NCI-H1417 treated with DMSO at 0.1 percent for 48 hours (cell line): ENCODE measurements at regions not wholly inside any gene's neighbourhood (a gene's known extent, or its start where the extent isn't known, plus 50 kb on each side); places are given as distances from the start of the nearest gene placed in this dataset.
A peak's percentile ranks its signal among the peaks of the same experiment; 100 is the strongest.
"Not testable (repeated sequence)": the region's sequence is repeated elsewhere in the genome, so short reads cannot be mapped to it uniquely, and the experiment has no call there.

Experiments used
- DNase-seq: peaks from one replicate; lab custom pipeline; 2025; lab: John Stamatoyannopoulos, UW

DNA sequence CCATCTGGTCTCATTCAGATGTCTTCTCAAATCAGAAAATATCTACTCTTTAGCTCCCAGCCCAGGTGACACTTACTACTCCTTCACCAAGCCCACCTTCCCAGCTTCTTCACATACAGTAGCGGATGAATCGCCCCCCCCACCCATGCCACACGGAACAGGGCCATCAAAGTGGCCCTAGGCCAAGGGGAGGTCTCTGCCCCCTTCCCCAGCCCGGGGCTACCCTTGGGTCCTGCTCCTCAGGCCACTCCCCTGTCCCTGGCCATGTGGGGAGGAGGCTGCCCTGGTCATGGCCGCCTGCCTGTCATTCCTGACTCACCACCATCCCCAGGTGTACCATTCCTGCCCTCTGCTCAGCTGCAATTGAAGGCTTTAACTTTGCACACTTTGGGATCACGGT lies 142.8 kb downstream of the NECTIN1 start:
- no peak for DNase-seq

DNA sequence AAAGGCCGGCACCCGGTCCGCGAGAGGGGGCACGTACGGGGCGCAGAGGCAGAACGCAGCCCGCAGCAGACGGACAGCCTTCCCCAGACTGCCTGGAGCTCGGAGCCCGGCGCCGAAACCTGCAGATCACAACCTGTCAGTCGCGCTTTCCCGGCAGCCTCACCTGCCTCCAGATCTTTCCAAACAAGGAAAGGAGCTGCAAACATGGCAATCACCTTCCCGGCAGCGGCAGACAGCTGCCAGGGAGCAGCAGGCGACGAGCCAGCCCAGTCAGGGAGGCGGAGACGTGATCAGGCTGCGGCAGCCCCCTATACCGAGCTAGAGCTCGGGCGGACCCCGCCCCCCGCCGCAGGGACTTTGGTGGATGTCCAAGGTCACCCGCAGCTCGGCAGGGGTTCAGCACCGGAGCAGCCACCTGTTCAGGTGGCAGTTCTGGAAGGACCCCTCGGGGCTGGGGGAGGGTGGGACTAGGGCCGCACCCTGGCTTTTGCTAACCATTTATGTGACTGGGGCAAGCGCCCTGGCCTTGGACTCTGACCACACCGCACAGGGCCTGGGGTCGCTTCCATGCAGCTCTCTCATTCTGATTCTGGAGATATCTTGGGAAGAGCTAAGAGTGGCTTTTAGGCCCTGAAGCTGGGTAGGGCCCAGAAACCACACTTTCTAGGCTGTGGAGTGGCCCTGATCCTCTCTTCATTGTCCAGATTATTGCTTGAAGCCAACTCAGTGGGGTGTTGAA lies 143.8 kb downstream of the NECTIN1 start:
- DNase-seq = no peak

DNA sequence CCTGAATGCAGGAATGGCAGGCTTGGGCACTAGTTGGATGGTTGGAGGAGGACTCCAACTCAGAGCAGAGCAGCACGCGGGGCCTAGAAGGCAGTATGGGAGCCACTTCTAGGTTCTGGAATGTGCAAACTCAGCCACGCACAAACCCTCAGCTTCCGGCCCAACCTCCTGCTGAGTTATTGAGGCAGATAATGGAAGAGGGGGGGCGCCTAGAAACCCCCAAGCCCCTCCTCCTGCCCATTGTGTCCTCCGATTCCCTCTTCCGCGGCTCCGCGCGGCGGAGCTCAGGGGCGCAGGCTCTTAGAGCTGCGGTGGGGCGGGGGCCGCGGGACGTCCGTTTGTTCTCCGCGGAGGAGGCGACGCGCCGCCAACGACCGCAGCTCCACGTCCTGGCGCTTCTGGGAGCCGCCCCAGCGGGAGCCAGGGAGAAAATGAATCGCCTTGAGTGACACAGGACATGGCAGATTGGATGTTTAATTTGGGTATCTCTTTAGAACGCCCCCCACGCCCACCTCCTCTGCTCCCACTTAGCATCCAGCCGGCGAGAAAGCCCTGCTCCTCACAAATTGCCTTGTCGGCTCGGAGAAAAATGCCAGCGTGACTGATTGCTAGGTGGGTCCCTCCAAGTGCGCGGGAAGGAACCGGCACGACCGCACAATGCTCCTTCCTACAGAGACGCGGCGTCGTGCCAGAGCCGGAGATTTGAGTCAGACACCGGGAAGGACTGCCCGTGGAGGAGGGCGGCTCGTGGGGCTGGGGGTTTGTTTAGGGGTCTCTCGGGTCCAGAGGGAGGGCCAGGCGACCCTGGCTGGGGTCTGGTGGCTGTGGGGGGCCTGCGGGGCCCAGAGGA lies 144.6 kb downstream of the NECTIN1 start:
- peak; percentile 39 for DNase-seq

DNA sequence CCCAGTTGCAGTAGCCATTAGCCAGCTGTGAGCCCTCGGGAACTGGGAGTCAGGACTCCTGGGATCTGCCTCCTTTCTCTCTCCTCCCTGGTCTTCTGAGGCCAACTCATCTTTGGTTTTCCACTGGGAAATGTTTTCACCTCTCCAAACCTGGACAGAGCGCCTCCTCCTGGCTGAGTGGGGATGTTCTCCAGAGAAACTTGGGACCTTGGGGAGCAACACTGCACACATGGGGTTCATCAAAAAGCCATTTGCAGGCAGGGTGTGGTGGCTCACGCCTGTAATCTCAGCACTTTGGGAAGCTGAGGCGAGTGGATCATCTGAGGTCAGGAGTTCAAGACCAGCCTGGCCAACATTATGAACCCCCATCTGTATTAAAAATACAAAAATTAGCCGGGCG lies 145.4 kb downstream of the NECTIN1 start:
- DNase-seq = no peak

DNA sequence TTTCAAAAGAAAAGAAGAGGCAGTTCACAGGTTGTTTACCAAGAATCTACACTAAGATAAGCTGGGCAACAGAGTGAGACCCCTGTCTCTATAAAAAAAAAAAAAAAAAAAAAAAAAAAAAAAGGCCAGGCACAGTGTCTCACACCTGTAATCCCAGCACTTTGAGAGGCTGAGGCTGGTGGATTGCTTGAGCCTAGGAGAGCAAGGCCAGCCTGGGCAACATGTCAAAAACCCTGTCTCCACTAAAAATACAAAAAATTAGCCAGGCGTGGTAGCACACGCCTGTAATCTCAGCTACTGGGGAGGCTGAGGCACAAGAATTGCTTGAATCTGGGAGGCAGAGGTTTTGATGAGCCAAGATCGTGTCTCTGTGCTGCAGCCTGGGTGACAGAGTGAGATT lies 147.6 kb downstream of the NECTIN1 start:
- DNase-seq = not testable (repeated sequence)

DNA sequence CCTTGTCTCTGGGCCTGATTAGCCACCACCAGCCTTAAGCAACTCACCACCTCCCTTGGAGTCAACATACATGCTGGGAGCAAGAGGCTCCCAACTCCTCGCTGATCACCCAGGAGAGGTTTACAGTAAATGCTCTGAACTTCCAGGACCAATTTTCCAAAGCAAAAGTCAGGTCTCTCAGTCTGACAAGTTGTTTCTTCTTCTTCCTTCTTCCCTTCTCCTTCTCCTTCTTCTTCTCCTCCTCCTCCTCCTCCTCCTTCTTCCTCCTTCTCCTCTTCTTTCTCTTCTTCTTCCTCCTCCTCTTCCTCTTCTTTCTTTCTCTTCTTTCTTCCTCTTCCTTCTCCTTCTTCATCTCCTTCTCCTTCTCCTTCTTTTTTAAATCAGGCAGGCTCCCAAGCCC lies 148.2 kb downstream of the NECTIN1 start:
- no peak for DNase-seq

DNA sequence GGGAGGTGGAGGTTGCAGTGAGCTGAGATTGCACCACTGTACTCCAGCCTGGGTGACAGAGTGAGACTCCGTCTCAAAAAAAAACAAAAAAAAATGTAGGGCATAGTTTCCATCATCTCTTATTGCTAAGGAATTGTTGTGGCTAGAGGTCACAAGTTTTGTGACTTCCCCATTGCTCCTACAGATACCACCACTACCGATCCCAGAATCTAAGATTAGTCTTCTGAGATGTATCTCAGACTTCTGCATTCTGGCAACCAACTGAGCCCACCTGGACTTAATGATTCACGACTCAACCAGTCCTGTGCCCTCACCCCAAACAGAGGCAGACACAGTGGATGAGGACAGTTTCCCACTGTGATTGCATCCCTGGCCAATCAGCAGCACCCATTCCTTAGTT lies 148.9 kb downstream of the NECTIN1 start:
- no peak for DNase-seq

DNA sequence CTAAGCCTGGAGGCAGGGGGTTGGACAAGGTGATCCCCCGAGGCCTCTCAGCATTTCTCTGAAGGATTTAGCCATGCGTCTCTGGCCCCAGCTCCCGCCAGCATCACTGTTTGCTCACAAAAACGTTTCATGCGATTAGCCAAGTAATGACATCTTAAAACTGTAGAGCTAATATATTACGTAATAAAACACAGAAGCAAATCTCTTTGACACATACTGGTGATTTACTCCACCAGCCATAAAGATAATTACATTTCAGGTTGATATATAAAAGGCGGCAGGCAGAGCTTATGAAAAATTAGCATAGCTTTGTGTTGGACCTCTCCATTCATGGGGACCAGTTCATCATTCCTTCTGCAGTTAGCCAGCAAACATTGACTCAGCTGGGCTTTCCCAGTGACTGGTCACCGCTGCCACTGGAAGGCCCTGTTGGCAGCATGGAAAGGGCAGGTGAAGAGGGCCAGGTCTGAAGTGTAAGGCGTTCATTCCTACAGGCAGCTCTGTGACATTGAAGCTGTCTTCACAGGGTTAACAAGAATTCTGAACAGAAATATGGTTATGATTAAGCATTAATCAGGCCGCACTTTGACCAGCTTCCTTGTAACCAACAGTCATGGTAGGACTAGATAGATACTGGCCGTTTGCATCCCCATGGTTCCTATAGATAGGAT lies 150.3 kb downstream of the NECTIN1 start:
- DNase-seq = peak; percentile 33

DNA sequence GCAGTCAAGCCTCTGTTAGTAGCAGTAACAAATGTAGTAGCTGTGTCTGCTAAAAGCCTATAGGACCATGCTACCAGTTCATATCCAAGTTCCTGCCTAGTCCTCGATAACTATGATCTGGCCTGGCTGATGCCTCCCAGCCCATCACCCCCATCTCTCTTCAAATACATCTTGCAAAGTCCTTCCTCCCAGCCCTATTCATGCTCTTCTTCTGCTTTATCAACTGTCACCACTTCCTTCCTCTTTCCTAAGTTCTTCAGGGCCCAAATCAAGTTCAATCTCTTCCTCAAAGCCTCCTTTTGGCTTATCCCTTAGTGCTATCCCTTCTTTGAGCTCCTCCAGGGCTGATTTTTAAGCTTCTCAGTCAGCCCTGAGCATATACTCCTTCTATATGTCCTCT lies 150.9 kb upstream of the THY1 start:
- DNase-seq = no peak

DNA sequence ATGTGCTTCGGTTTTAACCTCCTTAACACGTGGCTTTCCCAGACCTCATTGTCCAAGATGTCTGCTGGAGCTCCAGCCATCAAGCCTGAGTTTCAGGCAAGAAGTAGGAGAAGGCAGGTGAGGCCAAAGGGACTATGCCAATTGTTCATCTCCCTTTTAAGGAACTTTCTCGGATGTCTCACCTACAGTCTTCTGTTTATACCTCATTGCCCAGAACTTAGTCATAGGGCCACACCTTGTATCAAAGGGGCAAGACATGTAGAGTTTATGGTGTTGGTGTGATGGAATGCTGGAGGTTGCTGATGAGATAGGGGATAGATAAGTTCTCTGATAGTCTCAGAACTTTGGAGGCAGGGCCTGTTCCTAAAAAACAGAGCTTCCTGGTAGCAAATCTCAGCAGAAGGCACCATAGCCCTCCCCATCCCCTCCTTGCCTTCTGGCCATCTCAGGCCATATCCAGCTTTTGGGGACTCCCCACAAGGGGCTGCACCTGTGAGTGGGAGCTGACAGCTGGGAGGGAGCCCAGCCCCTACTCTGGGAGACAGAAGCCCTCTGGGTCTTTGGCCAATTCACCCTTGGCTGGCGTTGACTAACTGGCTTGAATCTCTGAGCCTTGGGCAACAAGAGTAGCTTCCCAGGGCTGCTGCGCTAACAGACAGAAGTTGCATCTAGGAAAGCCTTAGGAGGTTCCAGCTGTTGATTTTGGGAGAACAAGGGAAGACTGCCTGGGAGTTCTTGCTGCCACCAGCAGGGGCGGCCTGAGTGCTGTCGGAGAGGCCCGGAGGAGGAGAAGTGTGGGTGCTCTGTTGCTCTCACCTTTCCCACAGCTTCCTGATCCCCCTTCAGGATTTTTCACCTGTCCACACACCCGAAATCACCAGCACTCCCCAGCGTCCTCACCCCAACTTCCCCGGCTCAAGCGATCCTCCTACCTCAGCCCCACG lies 149.8 kb upstream of the THY1 start:
- DNase-seq = no peak

DNA sequence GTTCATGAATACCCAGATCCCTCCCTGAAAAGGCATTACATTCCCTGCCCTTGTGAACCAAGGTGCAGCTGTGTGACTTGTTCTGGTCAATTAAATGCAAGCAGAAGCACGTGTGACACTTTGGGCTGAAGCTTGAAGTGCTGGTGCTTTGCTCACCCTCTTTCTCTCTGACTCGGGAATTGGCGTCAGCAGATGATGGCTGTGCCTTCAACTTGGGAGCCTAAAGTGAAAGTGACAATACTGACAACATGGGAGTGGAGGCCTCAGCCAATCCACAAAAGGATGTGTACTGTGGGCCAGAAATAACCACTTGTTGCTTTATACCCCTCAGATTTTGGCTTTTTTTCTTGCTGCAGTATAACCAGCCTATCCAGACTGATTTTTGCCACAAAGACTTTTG lies 148.3 kb upstream of the THY1 start:
- no peak for DNase-seq

DNA sequence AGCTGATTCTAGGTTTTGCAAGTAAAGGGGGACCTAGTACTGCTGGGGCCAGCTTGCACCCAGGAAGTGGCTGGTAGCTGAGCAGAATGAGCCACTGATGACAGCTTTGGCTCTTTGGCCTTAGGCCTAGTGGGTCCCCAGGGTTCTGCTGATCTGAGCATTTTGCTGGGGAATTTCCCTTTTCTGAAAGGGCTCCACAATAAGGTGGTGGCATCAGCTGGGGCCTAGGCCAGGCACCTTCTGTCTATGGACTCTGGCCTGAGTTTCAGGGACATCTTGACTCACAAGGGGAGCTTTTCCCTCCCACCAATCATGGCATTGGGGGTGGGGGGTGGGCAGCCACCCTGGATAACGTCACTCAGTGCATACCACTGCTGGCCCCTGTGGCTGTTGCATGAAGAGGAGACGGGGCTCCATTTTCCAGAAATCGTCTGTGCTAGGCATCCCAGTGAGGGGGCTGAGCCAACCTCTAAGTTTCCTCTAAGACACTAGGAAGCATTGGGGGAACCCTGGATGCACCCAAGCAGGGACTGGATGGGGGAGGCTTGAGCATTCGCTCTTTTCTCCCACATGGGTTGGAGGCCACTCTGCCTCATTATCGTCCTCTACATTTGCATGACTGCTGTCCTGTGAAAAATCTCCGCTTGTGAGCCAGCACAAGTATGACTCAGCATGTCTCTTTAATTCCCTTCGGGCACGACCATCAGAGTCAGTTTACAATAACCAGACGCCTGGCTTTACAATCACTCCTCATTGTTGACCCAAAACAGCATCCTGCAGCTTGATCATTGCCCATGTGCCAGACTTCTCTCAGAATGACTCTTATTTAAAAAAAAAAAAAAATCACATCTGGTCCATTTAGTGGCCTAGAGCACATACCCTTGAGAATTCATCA lies 145.0 kb upstream of the THY1 start:
- no peak for DNase-seq

DNA sequence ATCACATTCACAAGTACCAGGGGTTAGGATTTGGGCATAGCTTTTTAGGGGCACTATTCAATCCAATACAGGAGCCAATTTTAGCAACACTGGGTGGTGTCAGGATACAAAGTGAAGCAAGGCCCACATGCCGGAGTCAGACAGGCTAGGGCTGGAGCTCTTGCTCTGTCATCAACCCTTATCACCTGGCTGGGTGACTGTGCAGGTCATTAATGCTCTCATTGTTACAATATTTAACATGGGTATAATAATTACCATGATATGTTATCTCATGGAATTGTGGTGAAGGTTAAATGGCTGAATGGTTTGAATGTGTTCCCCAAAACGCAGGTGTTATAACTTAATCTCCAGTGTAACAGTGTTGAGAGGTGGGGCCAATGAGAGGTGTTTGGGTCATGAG lies 143.3 kb upstream of the THY1 start:
- DNase-seq = no peak

DNA sequence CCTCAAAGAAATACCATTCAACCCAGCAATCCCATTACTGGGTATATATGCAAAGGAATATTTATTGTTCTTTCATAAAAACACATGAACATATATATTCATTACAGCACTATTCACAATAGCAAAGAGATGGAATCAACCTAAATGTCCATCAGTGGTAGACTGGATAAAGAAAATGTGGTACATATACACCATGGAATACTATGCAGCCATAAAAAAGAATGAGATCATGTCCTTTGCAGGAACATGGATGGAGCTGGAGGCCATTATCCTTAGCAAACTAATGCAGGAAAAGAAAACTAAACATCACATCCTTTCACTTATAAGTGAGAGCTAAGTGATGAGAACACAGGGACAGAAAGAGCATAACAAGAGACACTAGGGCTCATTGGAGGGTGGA lies 142.7 kb upstream of the THY1 start:
- not testable (repeated sequence) for DNase-seq

DNA sequence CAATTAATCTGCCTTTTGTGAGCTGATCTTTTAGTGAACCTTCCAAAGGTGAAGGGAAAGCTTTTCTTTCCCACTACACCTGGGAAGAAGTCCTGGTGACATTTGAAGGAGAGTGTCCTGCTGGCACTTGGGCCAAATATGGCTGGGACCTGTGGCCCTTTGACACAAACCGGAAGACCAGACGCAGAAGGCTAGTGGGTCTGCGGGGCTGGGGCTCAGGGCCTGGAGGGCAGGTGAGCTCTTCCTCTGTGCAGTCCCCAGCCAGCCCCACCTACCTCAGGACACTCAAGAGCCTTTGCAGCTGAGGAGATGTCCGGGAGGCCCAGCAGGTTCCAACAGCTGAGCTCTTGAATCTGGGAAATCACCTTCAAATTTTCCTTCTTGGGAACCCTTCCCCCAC lies 138.0 kb upstream of the THY1 start:
- DNase-seq = no peak

DNA sequence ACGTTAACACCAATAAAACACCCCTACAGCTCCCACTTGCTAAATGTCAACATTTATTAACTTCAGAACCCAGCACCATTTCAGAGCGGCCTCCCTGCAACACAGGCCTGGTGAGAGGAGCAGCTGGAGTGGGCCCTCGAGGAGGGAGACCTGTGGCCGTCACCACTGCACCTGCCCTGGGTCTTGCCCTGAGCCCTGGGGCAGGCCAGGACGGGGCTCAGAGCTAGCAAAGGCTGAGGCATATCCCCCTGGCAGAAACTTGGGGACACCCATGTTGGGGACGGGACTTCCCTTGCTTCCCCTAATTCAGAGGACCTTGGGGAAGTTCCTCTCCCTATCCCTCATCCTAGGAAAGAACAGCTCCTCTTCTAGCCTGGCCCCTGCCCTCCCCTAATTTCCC lies 137.3 kb upstream of the THY1 start:
- DNase-seq = no peak

DNA sequence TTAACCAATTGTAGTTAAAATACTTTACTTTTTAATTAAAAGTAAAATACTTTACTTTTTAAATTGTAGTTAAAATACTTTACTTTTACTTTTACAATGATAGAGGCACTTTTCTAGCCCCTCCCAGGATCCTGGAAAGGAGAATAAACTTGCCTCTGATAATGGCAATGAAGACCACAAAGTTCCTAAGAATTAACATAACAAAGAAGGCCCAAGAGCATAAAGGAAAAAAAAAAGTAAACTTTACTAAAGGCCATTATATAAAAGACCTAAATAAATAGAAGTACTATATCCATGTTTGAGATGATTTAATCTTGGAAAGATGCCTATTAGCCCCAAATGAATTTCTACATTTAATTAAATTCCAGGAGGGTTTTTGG lies 129.1 kb upstream of the THY1 start:
- no peak for DNase-seq

DNA sequence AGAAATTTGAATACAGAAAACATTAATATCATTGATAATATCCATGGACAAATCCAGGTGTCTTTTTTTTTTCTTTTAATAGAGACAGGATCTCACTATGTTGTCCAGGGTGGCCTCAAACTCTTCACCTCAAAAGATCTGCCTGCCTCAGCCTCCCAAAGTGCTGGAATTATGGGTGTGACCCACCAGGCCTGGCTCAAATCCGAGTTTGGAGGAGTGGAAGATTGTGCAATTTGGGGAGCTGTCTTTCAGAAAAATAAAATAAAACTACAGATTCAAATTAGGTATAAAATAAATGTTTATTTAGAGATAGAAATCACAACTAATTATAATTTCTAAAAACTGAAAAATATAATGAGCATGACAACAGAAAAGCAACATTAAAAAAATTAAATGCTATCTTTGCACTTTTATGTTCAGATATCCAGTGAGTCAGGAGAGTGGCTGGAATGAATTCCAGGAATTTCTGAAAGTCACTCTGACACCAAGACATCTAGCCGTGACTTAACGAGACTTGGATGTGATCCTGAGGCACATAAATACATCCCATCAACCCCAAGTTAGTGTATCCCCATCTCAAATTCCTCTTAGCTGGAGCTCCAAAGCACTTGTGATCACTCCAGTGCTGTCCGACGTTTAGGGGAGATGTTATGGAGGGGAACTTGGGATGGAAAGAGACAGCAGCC lies 128.6 kb upstream of the THY1 start:
- no peak for DNase-seq

DNA sequence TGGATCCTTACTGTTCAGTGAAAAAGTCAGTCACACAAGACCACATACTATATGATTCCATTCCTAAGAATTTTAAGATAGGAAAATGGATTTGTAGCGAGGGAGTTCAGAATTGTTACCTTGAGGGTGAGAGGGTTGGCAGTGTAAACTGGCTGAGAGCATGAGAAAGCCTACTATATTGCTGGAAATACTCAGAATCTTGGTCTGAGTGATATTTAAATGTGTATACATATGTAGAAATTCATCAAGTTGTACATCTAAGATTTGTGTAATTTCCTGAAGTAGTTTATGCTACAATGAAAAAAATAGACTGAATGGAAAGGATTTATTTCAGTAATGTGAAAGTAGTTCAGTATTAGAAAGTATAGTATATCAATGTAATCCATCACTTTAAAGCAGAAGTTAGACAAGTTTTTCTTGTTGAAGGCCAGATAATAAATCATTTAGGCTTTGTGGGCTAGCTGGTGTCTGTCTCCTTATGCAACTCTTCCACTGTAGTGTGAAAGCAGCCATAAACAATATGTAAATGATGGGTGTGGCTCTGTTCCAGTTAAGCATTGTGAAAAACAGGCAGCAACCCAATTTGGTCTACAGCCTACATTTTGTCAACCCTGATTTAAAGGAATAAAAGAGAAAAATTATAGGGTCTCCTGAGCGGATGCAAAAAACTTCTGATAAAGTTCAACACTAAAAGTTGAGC lies 127.2 kb upstream of the THY1 start:
- DNase-seq = no peak

DNA sequence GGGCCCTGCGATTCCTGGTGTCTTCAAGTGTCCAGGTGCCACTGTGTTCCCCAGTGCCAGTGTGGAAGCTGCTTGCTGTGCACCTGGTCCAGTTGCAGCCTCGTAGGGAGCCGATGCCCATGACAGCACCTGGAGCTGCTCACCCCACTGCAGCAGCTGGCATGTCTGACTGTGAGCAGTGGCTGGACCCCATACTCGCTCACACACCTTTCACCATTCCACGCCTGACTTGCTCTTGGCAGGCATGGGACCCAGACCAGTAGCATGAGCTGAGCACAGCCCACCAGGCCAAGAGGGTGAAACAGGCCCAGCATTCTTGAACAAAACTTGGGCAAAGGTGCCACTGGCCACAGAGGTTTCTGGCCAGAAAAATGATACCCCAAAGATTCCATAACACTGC lies 124.5 kb upstream of the THY1 start:
- DNase-seq = no peak
